LNCaP clone FGC (cell line): ENCODE measurements at regions not wholly inside any gene's neighbourhood (a gene's known extent, or its start where the extent isn't known, plus 50 kb on each side); places are given as distances from the start of the nearest gene placed in this dataset.

Experiments
- DNase-seq: peaks from one replicate; pipeline ENCODE4 v3.0.0-alpha.2; 2011; ENCODE audit warnings: low read depth
- H3K4me3 ChIP-seq: 2 replicates; pipeline ENCODE4 v1.5.1; 2011; ENCODE audit warnings: mild to moderate bottlenecking, low read depth, low read length, control low read depth
- TF ChIP-seq, protein P1 (sequence below): IDR thresholded peaks from 2 replicates; pipeline ENCODE4 v1.5.1; 2012; ENCODE audit warnings: mild to moderate bottlenecking; ENCODE audit not compliant: control insufficient read depth, insufficient read depth; ENCODE audit errors: extremely low read depth

DNA sequence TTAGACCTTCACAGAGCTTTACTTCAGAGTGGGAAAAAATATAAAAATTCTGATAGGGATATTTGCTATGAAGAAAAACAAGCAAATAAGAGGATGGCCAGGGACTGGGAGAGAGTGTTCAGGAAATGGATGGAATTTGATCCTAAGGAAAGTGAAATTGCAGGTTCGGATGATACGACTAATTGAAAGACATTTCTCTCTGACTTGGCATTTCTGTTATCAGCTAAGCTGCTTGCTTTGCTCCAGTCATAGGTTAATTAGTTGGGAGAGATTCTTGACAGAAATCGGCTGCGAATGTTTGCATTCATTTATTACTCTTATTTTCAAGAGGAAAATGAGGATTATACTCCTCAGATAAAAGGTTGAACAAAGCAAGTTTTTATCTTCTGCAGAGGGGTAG lies 808.7 kb upstream of the NECTIN3 start:
- no peak overlapping the region for H3K4me3 ChIP-seq
- no peak for DNase-seq
- TF ChIP-seq, protein P1, sequence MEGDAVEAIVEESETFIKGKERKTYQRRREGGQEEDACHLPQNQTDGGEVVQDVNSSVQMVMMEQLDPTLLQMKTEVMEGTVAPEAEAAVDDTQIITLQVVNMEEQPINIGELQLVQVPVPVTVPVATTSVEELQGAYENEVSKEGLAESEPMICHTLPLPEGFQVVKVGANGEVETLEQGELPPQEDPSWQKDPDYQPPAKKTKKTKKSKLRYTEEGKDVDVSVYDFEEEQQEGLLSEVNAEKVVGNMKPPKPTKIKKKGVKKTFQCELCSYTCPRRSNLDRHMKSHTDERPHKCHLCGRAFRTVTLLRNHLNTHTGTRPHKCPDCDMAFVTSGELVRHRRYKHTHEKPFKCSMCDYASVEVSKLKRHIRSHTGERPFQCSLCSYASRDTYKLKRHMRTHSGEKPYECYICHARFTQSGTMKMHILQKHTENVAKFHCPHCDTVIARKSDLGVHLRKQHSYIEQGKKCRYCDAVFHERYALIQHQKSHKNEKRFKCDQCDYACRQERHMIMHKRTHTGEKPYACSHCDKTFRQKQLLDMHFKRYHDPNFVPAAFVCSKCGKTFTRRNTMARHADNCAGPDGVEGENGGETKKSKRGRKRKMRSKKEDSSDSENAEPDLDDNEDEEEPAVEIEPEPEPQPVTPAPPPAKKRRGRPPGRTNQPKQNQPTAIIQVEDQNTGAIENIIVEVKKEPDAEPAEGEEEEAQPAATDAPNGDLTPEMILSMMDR, result no peak

DNA sequence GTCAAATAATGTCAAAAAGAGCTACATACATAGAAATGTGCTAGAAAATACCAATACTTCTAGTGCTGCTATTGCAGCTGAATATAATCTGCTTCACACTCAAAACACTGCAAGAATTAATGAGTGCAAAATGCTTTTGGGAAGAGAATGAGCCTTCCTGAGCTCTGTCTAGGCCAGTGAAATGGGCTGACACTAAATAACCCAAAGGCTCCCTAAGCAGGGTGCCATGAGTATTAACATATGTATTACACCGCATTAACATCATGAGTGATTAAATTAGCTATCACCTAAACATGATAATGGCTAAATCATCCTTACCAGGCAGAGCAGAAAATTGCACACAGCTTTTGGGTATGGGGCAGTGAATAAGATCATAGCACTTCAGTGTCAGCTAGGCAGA lies 806.3 kb upstream of the NECTIN3 start:
- TF ChIP-seq, protein P1, result no peak
- no peak for DNase-seq

DNA sequence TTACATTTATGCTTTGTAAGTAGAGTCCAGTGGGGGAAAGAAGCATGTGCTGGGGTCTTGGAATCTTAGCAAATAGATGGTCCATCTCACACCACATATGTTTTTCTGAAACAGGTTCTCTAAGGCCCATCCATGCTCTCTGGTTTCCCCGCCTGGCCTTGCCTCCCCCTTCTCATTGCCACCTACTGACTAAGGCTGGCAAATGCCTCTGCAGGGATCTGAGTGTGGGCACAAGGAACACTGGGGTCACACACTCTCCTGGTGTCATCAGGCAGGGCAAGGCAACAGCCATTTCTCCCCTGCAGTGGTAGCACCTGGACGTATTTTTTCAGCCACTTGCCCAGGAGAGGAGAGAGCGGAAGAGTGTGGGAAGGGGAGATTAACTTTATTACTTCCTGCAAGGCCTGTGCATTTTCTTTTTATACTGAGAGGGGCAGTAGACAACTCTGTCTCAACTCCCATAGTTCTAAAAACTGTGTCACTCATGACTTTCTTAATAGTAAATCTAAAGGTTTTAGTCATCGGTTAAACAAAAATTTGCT lies 804.2 kb upstream of the NECTIN3 start:
- DNase-seq, result no peak
- TF ChIP-seq, protein P1, result no peak

More for the DNA sequence above, 806.3 kb upstream of the NECTIN3 start:
- H3K4me3 ChIP-seq, result no peak overlapping the region

DNA sequence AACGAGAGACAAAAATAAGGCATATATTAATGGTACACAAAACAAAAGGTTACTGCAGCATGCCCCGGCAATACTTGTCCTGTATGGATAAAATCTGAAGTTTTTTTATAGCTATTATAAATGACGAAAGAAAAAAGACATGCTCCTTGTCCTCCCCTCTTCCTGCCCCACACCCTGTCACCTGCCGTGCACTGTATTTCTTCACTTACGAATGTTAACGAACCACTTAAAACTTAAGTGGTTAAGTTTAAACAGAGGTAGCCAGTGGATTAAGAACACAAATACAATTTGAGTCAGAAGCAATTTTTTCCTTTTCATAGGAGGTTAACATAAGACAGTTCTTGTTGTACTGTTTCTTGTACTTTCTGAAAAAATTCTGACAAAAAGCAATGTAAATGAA lies 799.1 kb upstream of the NECTIN3 start:
- no peak overlapping the region for H3K4me3 ChIP-seq
- TF ChIP-seq, protein P1, result no peak
- DNase-seq, result no peak

More for the DNA sequence above, 804.2 kb upstream of the NECTIN3 start:
- H3K4me3 ChIP-seq, result no peak overlapping the region

DNA sequence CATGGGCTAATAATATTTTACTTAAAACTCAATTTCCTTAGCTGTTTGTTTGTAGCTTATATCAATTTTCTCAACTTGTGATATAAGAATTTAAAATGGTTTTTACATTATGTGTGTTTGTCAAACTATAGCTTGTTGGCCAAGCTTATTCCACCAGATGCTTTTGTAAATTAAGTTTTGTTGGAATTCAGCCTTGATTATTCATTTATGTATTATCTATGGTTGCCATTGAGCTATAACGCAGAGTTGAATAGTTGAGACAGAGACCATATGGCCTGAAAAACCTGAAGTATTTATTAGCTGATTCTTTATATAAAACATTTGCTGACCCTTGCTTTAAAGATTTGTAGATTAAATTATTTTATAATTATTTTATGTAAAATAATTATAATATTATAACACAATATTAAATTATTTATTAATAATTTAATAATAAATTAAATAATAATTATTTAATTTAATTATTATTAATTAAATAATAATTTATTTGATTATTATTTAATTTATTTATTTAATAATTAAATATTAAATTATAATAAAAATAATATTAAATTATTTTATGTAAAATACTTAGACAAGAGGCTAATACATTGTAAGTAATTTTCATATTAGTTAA lies 779.6 kb upstream of the NECTIN3 start:
- H3K4me3 ChIP-seq, result no peak overlapping the region
- no peak for DNase-seq
- TF ChIP-seq, protein P1, result no peak

DNA sequence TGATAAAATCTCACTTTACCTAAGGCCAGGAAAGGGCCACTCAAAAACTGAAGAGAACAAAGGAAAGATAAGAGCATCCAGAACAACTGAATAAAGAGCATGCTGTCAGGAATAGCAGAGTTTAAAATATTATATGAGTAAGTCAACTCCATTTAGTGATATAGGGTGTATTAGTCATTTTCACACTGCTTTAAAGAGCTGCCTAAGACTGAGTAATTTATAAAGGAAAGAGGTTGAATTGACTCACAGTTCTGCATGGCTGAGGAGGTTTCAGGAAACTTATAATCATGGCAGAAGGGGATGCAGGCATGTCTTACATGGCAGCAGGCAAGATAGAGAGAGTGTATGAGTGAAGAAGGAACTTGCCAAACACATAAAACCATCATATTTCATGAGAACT lies 778.0 kb upstream of the NECTIN3 start:
- DNase-seq, result no peak
- no peak overlapping the region for H3K4me3 ChIP-seq
- TF ChIP-seq, protein P1, result no peak

DNA sequence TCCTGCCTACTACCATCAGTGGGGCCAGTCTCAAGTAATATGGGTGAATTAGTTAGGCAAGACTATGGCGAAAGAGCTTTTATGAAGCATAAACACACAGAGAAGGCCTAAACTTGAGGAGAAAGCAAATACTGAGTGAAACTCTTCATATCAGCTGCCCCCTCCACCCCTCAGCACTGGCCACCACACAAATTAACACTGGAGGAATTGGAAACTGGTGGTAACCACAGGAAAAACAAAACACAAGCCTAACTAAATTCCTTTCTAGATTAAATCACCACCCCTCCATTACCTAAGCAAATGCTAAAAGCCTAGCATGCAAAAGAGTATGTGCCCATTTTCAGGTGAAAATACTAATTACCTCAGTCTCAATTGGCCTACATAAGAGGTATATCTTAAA lies 774.7 kb upstream of the NECTIN3 start:
- H3K4me3 ChIP-seq, result no peak overlapping the region
- no peak for DNase-seq
- TF ChIP-seq, protein P1, result no peak
